ENCODE measurements at regions not wholly inside any gene's neighbourhood (a gene's known extent, or its start where the extent isn't known, plus 50 kb on each side); places are given as distances from the start of the nearest gene placed in this dataset.

GRCh38 chr6:149212892-149213801 lies 104.4 kb upstream of the TAB2 start:
- in situ Hi-C loops (cut with HindIII; ENCODE audit: low sequenced_read_pairs) = no loop called here
- DNase-seq (ENCODE audit: low read depth) = no peak
- peak; percentile 3 for TF ChIP-seq CTCF (IDR thresholded peaks at IDR 0.05; ENCODE audit: low read depth, low read length, missing control alignments)
- H3K4me3 ChIP-seq (ENCODE audit: low read depth, low read length) = no peak overlapping the region

GRCh38 chr6:149213829-149214228 lies 103.7 kb upstream of the TAB2 start:
- no peak for TF ChIP-seq CTCF (IDR thresholded peaks at IDR 0.05; ENCODE audit: low read depth, low read length, missing control alignments)
- in situ Hi-C loops (cut with HindIII; ENCODE audit: low sequenced_read_pairs) = no loop called here
- no peak for DNase-seq (ENCODE audit: low read depth)
- no peak overlapping the region for H3K4me3 ChIP-seq (ENCODE audit: low read depth, low read length)

GRCh38 chr6:149216459-149216858 lies 101.1 kb upstream of the TAB2 start:
- H3K4me3 ChIP-seq (ENCODE audit: low read depth, low read length) = no peak overlapping the region
- in situ Hi-C loops (cut with HindIII; ENCODE audit: low sequenced_read_pairs) = no loop called here
- no peak for DNase-seq (ENCODE audit: low read depth)
- no peak for TF ChIP-seq CTCF (IDR thresholded peaks at IDR 0.05; ENCODE audit: low read depth, low read length, missing control alignments)

- no peak for TF ChIP-seq CTCF (IDR thresholded peaks at IDR 0.05; ENCODE audit: low read depth, low read length, missing control alignments)
- no peak overlapping the region for H3K4me3 ChIP-seq (ENCODE audit: low read depth, low read length)
- DNase-seq (ENCODE audit: low read depth) = no peak
- in situ Hi-C loops (cut with HindIII; ENCODE audit: low sequenced_read_pairs) = no loop called here
Observed at GRCh38 chr6:149217466-149217888, 100.0 kb upstream of the TAB2 start.

GRCh38 chr6:149218471-149218870 lies 99.0 kb upstream of the TAB2 start:
- in situ Hi-C loops (cut with HindIII; ENCODE audit: low sequenced_read_pairs) = no loop called here
- H3K4me3 ChIP-seq (ENCODE audit: low read depth, low read length) = no peak overlapping the region
- no peak for TF ChIP-seq CTCF (IDR thresholded peaks at IDR 0.05; ENCODE audit: low read depth, low read length, missing control alignments)
- no peak for DNase-seq (ENCODE audit: low read depth)

- in situ Hi-C loops (cut with HindIII; ENCODE audit: low sequenced_read_pairs) = no loop called here
- no peak for DNase-seq (ENCODE audit: low read depth)
- TF ChIP-seq CTCF (IDR thresholded peaks at IDR 0.05; ENCODE audit: low read depth, low read length, missing control alignments) = no peak
- H3K4me3 ChIP-seq (ENCODE audit: low read depth, low read length) = no peak overlapping the region
Observed at GRCh38 chr6:149218915-149219314, 98.6 kb upstream of the TAB2 start.
